Heart right ventricle (tissue), 16 donors: ENCODE measurements at regions not wholly inside any gene's neighbourhood (a gene's known extent, or its start where the extent isn't known, plus 50 kb on each side); places are given as distances from the start of the nearest gene placed in this dataset.

Experiments
- ATAC-seq, 8 donors: fragments of 200-7000 bp; cut with Tn5 transposase; one replicate each; pipeline ENCODE4 v1.9.1; 2020; ENCODE audit warnings: mild to moderate bottlenecking in 8 of 8, moderate library complexity in 8 of 8, moderate number of reproducible peaks in 1 of 8
- DNase-seq, 2 donors: peaks; one replicate each; pipeline ENCODE4 v3.0.0-alpha.2; 2020
- H3K27ac ChIP-seq, 10 donors: fragments of 200-600 bp; sonication (generic) in 2 of 10; one replicate each; pipeline versions ENCODE4 v1.5.0 to v1.8.0; 2020 to 2022; ENCODE audit warnings: mild to moderate bottlenecking in 3 of 10
- H3K27me3 ChIP-seq, 7 donors: fragments of 200-600 bp; one replicate each; pipeline ENCODE4 v1.8.0; 2021 to 2022; ENCODE audit warnings: mild to moderate bottlenecking in 2 of 7
- H3K36me3 ChIP-seq, 9 donors: fragments of 200-600 bp; sonication (generic) in 1 of 9; one replicate each; pipeline versions ENCODE4 v1.5.0 to v1.8.0; 2020 to 2022; ENCODE audit warnings: mild to moderate bottlenecking in 2 of 9
- H3K4me1 ChIP-seq, 9 donors: fragments of 200-600 bp; sonication (generic) in 1 of 9; one replicate each; pipeline versions ENCODE4 v1.5.0 to v1.8.0; 2020 to 2022; ENCODE audit warnings: mild to moderate bottlenecking in 4 of 9
- H3K4me3 ChIP-seq, 10 donors: fragments of 200-600 bp; sonication (generic) in 2 of 10; one replicate each; pipeline versions ENCODE4 v1.5.0 to v1.8.0; 2020 to 2022; ENCODE audit warnings: mild to moderate bottlenecking in 7 of 10, moderate library complexity in 2 of 10
- H3K9me3 ChIP-seq, 11 donors: fragments of 200-600 bp in 10 of 11; sonication (generic) in 2 of 11; one replicate each; pipeline versions ENCODE4 v1.5.0 to v1.8.0; 2013 to 2022; ENCODE audit warnings: mild to moderate bottlenecking in 2 of 11, control low read depth in 1 of 11, moderate library complexity in 1 of 11
- WGBS, 2 donors: extraction: QIAGEN DNeasy Blood & Tissue Kit; methylation state at CpG; one replicate each; pipeline ENCODE4 v1.1.7; 2013; ENCODE audit warnings: inconsistent platforms in 1 of 2; 5-methylcytosine and 5-hydroxymethylcytosine counted together
- intact Hi-C, 10 donors: fragments of 100-400 bp; cut with DNase I; formaldehyde crosslinking; loops; one replicate each; pipeline versions ENCODE4 v1.11.1 to v1.14.2; 2022
- TF ChIP-seq, protein P1 (sequence below), 9 donors: fragments of 200-600 bp; sonication (generic) in 2 of 9; IDR thresholded peaks; one replicate each; pipeline versions ENCODE4 v1.5.0 to v1.8.0; 2021 to 2022; ENCODE audit warnings: antibody characterized with exemption in 9 of 9, mild to moderate bottlenecking in 5 of 9, moderate library complexity in 1 of 9
- donor health status: Arrhythmogenic right ventricular cardiomyopathy.
- donor health status: ischemic (EF 13 %, LVEDD 7.1; RV severe dilation, severe dysfunction).
- donor health status: healthy with polysubstance abuse.
- donor health status: DM: no; HTN: yes; CAD: no.
- donor health status: DM: no; HTN: no; CAD: no.
- donor health status: ischemic (EF 25% LVEDD 6.9; RV normal size, moderate dysfunction).
- donor health status: ischemic (EF 25% LVEDD 5.7; RV mildly dilated, moderate dysfunction).
- donor health status: healthy.
- donor health status: DM: yes; HTN: yes; CAD: no.
- donor health status: Ischemic cardiomyopathy.
- donor health status: ischemic (EF 35%, LVEDD 5.7; RV mildly dilated, moderate dysfunction).
- donor health status: nonischemic (EF 11% LVEDD 7.7; RV severe dilation, severe dysfunction).
- donor health status: DM: yes; HTN: yes; CAD: no.
- donor health status: PGD.
- donor health status: ischemic (EF 29% LVEDD 5.4; RV normal size, mild dysfunction).
- donor health status: nonischemic (EF 23%, LVEDD 6.1; RV moderate dilation, normal function).

DNA sequence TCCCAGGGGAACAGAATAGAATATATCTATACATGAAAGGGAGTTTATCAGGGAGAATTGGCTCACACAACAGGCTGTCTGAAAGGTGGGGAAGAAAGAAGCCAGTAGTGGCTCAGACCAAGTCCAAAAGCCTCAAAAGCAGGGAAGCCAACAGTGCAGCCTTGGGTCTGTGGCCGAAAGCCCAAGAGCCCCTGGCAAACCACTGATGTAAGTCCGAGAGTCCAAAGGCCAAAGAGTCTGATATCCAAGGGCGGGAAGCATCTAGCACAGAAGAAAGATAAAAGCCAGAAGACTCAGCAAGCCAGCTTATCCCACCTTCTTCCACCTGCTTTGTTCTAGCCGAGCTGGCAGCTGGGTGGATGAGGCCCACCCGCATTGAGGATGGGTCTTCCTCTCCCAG lies 172.5 kb downstream of the CCDC71L start:
- intact Hi-C loops = no loop called here
- H3K9me3 ChIP-seq = peaks cover 0 to 5% (median 0%) of the 10 kb centered on the region in 11 donors
- ATAC-seq (no peak), DNase-seq (no peak)
- WGBS, 2 donors = 74 to 80% methylated on average over 5 of the region's 5 CpGs
- H3K36me3 ChIP-seq = no peaks in the 10 kb centered on the region
- TF ChIP-seq, protein P1, sequence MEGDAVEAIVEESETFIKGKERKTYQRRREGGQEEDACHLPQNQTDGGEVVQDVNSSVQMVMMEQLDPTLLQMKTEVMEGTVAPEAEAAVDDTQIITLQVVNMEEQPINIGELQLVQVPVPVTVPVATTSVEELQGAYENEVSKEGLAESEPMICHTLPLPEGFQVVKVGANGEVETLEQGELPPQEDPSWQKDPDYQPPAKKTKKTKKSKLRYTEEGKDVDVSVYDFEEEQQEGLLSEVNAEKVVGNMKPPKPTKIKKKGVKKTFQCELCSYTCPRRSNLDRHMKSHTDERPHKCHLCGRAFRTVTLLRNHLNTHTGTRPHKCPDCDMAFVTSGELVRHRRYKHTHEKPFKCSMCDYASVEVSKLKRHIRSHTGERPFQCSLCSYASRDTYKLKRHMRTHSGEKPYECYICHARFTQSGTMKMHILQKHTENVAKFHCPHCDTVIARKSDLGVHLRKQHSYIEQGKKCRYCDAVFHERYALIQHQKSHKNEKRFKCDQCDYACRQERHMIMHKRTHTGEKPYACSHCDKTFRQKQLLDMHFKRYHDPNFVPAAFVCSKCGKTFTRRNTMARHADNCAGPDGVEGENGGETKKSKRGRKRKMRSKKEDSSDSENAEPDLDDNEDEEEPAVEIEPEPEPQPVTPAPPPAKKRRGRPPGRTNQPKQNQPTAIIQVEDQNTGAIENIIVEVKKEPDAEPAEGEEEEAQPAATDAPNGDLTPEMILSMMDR (IDR thresholded peaks at IDR 0.05) = no peak
- H3K27ac ChIP-seq = no peak overlapping the region
- no peaks in the 10 kb centered on the region for H3K27me3 ChIP-seq
- no peak overlapping the region for H3K4me3 ChIP-seq
- H3K4me1 ChIP-seq = peaks cover 0 to 15% (median 8%) of the 10 kb centered on the region in 9 donors

DNA sequence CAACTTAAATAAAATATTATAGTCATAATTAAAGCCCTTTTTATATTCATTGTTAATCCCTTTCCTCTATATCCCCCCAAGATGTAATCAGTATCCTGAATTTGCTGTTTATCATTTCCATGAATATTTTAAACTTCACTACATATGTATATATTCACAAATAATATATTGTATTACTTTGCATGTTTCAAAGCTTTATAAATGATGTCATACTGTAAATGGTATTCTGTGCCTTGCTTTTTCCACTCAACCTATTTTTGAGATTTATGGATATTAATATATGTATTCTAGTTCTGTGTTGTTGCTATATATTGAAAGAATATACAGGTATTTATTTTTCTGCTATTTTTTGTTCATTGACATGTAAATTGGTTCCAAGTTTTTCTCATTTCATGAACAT lies 173.1 kb downstream of the CCDC71L start:
- ATAC-seq (no peak), DNase-seq (no peak)
- Histone ChIP-seq H3K4me1 (peaks cover 0 to 15% (median 8%) of the 10 kb centered on the region in 9 donors), H3K27ac (no peak overlapping the region), H3K36me3 (no peaks in the 10 kb centered on the region), H3K4me3 (no peak overlapping the region), H3K27me3 (no peaks in the 10 kb centered on the region), H3K9me3 (peaks cover 0 to 5% (median 0%) of the 10 kb centered on the region in 11 donors)
- intact Hi-C loops = no loop called here
- TF ChIP-seq, protein P1 (IDR thresholded peaks at IDR 0.05) = no peak

DNA sequence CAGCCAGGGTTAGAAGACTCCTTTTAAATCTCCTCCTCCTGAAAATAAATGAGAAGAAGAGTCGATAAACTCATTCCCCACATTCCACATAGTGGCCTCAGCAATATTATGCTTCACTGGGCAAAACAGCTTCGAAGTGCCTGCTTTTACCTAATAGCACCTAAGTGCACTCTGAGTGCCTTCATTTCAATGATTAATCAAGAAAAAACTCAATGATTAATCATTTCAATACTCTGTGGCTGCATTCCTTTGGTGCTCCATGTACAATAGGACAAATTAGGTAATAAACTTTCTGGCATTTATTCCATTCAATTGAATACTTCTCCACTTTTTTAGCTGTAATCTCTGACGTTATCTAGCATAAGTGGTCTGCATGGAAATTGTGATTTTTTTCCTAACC lies 174.6 kb downstream of the CCDC71L start:
- H3K4me1 ChIP-seq = peaks cover 0 to 15% (median 8%) of the 10 kb centered on the region in 9 donors
- no peak overlapping the region for H3K27ac ChIP-seq
- intact Hi-C loops = no loop called here
- no peaks in the 10 kb centered on the region for H3K27me3 ChIP-seq
- H3K9me3 ChIP-seq = peaks cover 0 to 5% (median 0%) of the 10 kb centered on the region in 11 donors
- DNase-seq = no peak
- H3K36me3 ChIP-seq = no peaks in the 10 kb centered on the region
- TF ChIP-seq, protein P1 (IDR thresholded peaks at IDR 0.05) = no peak
- WGBS, 2 donors = 74 to 77% methylated on average over 3 of the region's 3 CpGs
- H3K4me3 ChIP-seq = no peak overlapping the region
- no peak for ATAC-seq

DNA sequence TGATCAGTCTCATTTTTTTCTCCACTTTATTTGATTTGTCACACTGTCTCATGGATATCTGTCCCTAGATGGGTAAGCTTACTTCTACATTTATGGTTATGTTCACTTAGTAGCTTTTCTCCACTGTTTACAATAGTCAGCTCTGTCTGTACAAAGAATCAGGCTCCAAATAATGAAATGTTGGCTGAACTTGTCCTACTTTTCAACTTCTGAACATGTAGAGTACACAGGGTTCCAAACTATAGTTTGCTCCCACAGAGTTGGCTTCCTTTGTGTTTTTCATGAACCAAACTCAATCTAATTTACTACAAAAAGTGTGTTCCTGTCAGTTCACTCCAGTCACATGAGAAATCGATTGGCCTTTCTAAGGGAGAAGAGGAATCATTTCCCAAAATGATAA lies 175.0 kb downstream of the CCDC71L start:
- no peak overlapping the region for H3K4me3 ChIP-seq
- H3K9me3 ChIP-seq = peaks cover 0 to 5% (median 0%) of the 10 kb centered on the region in 11 donors
- no peaks in the 10 kb centered on the region for H3K27me3 ChIP-seq
- no peaks in the 10 kb centered on the region for H3K36me3 ChIP-seq
- peaks cover 0 to 15% (median 8%) of the 10 kb centered on the region in 9 donors for H3K4me1 ChIP-seq
- intact Hi-C loops = no loop called here
- TF ChIP-seq, protein P1 (IDR thresholded peaks at IDR 0.05) = no peak
- ATAC-seq = no peak
- DNase-seq = no peak
- 54 to 58% methylated on average over 1 of the region's 1 CpG for WGBS, 2 donors
- H3K27ac ChIP-seq = peak overlapping the region in 1 of 10 donors; percentile 16
